HepG2 (cell line): ENCODE measurements at regions not wholly inside any gene's neighbourhood (a gene's known extent, or its start where the extent isn't known, plus 50 kb on each side); places are given as distances from the start of the nearest gene placed in this dataset.

Experiments
- EP300 ChIP-seq, 3 experiments: sonication (generic) in 1 of 3; formaldehyde crosslinking in 1 of 3; IDR thresholded peaks; 2 replicates each; pipeline versions ENCODE4 v1.5.1 to v1.6.1; 2011 to 2020; ENCODE audit warnings: low read depth in 2 of 3, low read length in 2 of 3, borderline replicate concordance in 1 of 3, improper control_type of control experiment in 1 of 3, mild to moderate bottlenecking in 1 of 3, missing genetic modification reagents in 1 of 3, moderate library complexity in 1 of 3
- EZH2 ChIP-seq: conservative IDR thresholded peaks from 2 replicates; pipeline ENCODE4 v1.6.1; 2012; ENCODE audit warnings: mild to moderate bottlenecking, low read depth, low read length, moderate library complexity
- NCOR1 ChIP-seq: fragments of 200-600 bp; sonication (generic); IDR thresholded peaks from 2 replicates; pipeline ENCODE4 v1.7.0; 2017; ENCODE audit warnings: antibody characterized with exemption, low read length, borderline replicate concordance
- PTBP1 ChIP-seq: fragments of 200-400 bp; formaldehyde crosslinking; IDR thresholded peaks from 2 replicates; pipeline ENCODE4 v1.6.1; 2018; ENCODE audit warnings: low read length, low read depth; ENCODE audit not compliant: poor library complexity, severe bottlenecking
- TOE1 ChIP-seq: sonication (generic); formaldehyde crosslinking; IDR thresholded peaks from 2 replicates; pipeline ENCODE4 v1.4.0; 2020; ENCODE audit warnings: mild to moderate bottlenecking, missing genetic modification reagents
- TF ChIP-seq, protein P1 (sequence below): sonication (generic); formaldehyde crosslinking; IDR thresholded peaks from 2 replicates; pipeline ENCODE4 v1.4.0; 2020; ENCODE audit warnings: mild to moderate bottlenecking, missing genetic modification reagents
- TF ChIP-seq, protein P2 (sequence below): sonication (generic); formaldehyde crosslinking; IDR thresholded peaks from 2 replicates; pipeline ENCODE4 v1.4.0; 2020; ENCODE audit warnings: missing genetic modification reagents

DNA sequence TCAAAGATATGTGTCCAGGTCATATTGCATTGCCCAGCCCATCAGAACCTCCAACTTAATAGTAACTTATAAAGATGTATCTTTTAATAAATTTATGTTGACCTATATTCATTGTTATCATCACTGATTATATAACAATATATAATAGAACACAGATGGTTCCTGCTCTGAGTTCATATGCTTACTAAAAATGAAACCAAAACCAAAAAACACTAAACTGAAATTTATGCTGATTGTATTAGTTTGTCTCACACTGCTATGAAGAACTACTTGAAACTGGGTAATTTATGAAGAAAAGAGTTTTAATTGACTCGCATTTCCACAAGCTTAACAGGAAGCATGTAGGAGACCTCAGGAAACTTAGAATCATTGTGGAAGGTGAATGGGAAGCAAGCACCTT lies 462.5 kb upstream of the TYRP1 start:
- TF ChIP-seq EZH2 (no peak), TOE1 (CRISPR knock-in tag) (no peak), EP300 (IDR thresholded peaks at IDR 0.05; ENCODE audit: low read depth in 2 of 2, low read length in 2 of 2) (no peak), EP300 (CRISPR knock-in tag; IDR thresholded peaks at IDR 0.05; ENCODE audit: borderline replicate concordance) (no peak), PTBP1 (no peak), NCOR1 (no peak)
- TF ChIP-seq, protein P1, sequence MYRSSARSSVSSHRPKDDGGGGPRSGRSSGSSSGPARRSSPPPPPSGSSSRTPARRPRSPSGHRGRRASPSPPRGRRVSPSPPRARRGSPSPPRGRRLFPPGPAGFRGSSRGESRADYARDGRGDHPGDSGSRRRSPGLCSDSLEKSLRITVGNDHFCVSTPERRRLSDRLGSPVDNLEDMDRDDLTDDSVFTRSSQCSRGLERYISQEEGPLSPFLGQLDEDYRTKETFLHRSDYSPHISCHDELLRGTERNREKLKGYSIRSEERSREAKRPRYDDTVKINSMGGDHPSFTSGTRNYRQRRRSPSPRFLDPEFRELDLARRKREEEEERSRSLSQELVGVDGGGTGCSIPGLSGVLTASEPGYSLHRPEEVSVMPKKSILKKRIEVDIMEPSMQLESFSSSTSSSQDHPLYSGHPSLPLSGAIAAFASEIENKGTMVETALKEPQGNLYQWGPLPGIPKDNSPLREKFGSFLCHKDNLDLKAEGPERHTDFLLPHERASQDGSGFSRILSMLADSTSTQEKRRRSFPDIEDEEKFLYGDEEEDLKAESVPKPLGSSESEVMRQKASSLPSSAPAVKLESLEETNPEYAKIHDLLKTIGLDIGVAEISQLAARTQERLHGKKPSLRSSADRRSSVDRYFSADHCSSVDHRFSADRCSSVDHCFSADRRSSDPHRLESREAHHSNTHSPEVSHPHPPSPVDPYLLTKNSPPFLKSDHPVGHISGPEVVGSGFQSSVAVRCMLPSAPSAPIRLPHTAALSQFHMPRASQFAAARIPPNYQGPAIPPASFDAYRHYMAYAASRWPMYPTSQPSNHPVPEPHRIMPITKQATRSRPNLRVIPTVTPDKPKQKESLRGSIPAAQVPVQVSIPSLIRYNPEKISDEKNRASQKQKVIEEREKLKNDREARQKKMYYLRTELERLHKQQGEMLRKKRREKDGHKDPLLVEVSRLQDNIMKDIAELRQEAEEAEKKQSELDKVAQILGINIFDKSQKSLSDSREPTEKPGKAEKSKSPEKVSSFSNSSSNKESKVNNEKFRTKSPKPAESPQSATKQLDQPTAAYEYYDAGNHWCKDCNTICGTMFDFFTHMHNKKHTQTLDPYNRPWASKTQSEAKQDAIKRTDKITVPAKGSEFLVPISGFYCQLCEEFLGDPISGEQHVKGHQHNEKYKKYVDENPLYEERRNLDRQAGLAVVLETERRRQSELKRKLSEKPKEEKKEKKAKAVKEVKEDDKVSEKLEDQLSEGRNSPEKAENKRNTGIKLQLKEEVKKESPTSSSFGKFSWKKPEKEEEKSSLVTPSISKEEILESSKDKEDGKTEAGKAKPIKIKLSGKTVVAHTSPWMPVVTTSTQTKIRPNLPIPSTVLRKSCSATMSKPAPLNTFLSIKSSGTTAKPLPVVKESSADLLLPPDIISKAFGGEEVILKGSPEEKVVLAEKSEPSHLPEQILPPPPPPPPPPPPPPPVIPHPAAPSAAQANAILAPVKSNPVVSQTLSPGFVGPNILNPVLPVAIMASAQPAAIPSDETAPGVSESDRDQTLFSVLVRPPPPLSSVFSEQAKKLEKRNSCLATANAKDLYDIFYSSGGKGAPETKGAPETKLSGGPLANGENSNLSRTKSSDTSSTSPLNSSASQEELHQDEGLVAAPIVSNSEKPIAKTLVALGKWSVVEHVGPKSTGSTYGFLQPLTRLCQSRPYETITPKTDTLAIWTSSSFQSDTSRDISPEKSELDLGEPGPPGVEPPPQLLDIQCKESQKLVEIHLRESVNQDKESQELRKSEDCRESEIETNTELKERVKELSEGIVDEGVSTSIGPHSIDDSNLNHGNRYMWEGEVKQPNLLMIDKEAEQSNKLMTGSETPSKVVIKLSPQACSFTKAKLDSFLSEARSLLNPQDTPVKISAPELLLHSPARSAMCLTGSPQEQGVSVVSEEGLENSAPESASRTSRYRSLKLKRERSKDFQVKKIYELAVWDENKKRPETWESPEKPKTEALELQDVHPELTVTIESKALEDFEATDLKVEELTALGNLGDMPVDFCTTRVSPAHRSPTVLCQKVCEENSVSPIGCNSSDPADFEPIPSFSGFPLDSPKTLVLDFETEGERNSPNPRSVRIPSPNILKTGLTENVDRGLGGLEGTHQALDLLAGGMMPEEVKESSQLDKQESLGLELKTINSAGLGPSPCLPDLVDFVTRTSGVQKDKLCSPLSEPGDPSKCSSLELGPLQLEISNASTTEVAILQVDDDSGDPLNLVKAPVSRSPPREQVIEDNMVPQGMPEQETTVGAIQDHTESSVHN (CRISPR knock-in tag), result no peak
- TF ChIP-seq, protein P2, sequence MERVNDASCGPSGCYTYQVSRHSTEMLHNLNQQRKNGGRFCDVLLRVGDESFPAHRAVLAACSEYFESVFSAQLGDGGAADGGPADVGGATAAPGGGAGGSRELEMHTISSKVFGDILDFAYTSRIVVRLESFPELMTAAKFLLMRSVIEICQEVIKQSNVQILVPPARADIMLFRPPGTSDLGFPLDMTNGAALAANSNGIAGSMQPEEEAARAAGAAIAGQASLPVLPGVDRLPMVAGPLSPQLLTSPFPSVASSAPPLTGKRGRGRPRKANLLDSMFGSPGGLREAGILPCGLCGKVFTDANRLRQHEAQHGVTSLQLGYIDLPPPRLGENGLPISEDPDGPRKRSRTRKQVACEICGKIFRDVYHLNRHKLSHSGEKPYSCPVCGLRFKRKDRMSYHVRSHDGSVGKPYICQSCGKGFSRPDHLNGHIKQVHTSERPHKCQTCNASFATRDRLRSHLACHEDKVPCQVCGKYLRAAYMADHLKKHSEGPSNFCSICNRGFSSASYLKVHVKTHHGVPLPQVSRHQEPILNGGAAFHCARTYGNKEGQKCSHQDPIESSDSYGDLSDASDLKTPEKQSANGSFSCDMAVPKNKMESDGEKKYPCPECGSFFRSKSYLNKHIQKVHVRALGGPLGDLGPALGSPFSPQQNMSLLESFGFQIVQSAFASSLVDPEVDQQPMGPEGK (CRISPR knock-in tag), result no peak
